B cell (primary cell): ENCODE measurements at regions not wholly inside any gene's neighbourhood (a gene's known extent, or its start where the extent isn't known, plus 50 kb on each side); places are given as distances from the start of the nearest gene placed in this dataset.
"Not testable (repeated sequence)": the region's sequence is repeated elsewhere in the genome, so short reads cannot be mapped to it uniquely, and the experiment has no call there.

ENCODE experiments used
- ATAC-seq: fragments of 200-7000 bp; cut with Tn5 transposase; one replicate; pipeline ENCODE4 v1.10.0; 2021; ENCODE audit warnings: low read depth, mild to moderate bottlenecking, moderate number of reproducible peaks, moderate library complexity
- CTCF ChIA-PET: fragments of 350-600 bp; sonication (Branson Sonifier 250); formaldehyde crosslinking; loops from one replicate; lab custom pipeline; 2021; ENCODE audit warnings: antibody characterized with exemption, inconsistent platforms; lab: Charles Lee
- POLR2A ChIA-PET: fragments of 350-600 bp; sonication (Branson Sonifier 250); formaldehyde crosslinking; loops from one replicate; lab custom pipeline; 2021; ENCODE audit warnings: antibody characterized with exemption; lab: Charles Lee
- DNase-seq: peaks from one replicate; pipeline ENCODE4 v3.0.0; 2013
- H2AFZ ChIP-seq: 2 replicates; pipeline ENCODE4 v1.6.1; 2012; ENCODE audit warnings: mild to moderate bottlenecking, low read depth, low read length; ENCODE audit not compliant: insufficient read depth, poor library complexity, severe bottlenecking
- H3K27ac ChIP-seq, 2 donors: 1 replicate in 1 of 2; 2 replicates in 1 of 2; pipeline ENCODE4 v1.5.1; 2012 to 2013; ENCODE audit warnings: low read length in 2 of 2, mild to moderate bottlenecking in 2 of 2, moderate library complexity in 1 of 2
- H3K27me3 ChIP-seq, 4 experiments: fragments of 200-600 bp in 1 of 4; sonication (generic) in 1 of 4; replicated peaks in 1 of 4; 1 replicate in 2 of 4; 2 replicates in 2 of 4; pipeline versions ENCODE4 v1.6.1 to v1.7.0; 2013 to 2016; ENCODE audit warnings: low read length in 3 of 4, mild to moderate bottlenecking in 2 of 4, mixed read lengths in 1 of 4, moderate library complexity in 1 of 4; ENCODE audit not compliant: insufficient read depth in 4 of 4, control insufficient read depth in 3 of 4; ENCODE audit errors: control extremely low read depth in 1 of 4
- H3K36me3 ChIP-seq, 2 experiments: replicated peaks in 1 of 2; 1 replicate in 1 of 2; 2 replicates in 1 of 2; pipeline versions ENCODE4 v1.6.1 to v1.7.1; 2013; ENCODE audit warnings: low read length in 1 of 2; ENCODE audit not compliant: insufficient read depth in 2 of 2, control insufficient read depth in 1 of 2; ENCODE audit errors: control extremely low read depth in 1 of 2, extremely low read depth in 1 of 2
- H3K4me1 ChIP-seq, 2 donors: fragments of 200-600 bp in 1 of 2; sonication (generic) in 1 of 2; 1 replicate in 1 of 2; 2 replicates in 1 of 2; pipeline versions ENCODE4 v1.5.1 to v1.6.1; 2013 to 2017; ENCODE audit warnings: low read length in 2 of 2; ENCODE audit not compliant: control insufficient read depth in 2 of 2, insufficient read depth in 2 of 2
- H3K4me2 ChIP-seq: replicated peaks from 2 replicates; pipeline ENCODE3; 2012; ENCODE audit warnings: mild to moderate bottlenecking, low read depth, low read length; ENCODE audit not compliant: poor library complexity, severe bottlenecking
- H3K4me3 ChIP-seq, 5 experiments: fragments of 200-600 bp in 1 of 5; sonication (generic) in 1 of 5; 1 replicate in 3 of 5; 2 replicates in 2 of 5; pipeline versions ENCODE4 v1.5.1 to v1.7.0; 2011 to 2016; ENCODE audit warnings: low read length in 4 of 5, mild to moderate bottlenecking in 4 of 5, low read depth in 2 of 5, control low read depth in 1 of 5, moderate library complexity in 1 of 5; ENCODE audit not compliant: insufficient read depth in 1 of 5; ENCODE audit errors: control extremely low read depth in 1 of 5, extremely low read depth in 1 of 5
- H3K79me2 ChIP-seq: fragments of 200-600 bp; sonication (generic); one replicate; pipeline ENCODE4 v1.6.0; 2016; ENCODE audit warnings: low read length; ENCODE audit not compliant: control insufficient read depth, insufficient read depth
- H3K9ac ChIP-seq: fragments of 200-600 bp; sonication (generic); 2 replicates; pipeline ENCODE4 v1.6.1; 2017; ENCODE audit warnings: mild to moderate bottlenecking, low read length, moderate library complexity
- H3K9me3 ChIP-seq, 3 donors: one replicate each; pipeline versions ENCODE4 v1.6.1 to v1.7.1; 2013; ENCODE audit warnings: low read length in 2 of 3; ENCODE audit not compliant: control insufficient read depth in 2 of 3, insufficient read depth in 1 of 3; ENCODE audit errors: control extremely low read depth in 1 of 3
- H4K20me1 ChIP-seq: 2 replicates; pipeline ENCODE4 v1.6.0; 2012; ENCODE audit warnings: mild to moderate bottlenecking, low read length; ENCODE audit not compliant: insufficient read depth, control insufficient read depth, poor library complexity, severe bottlenecking
- H3K27ac Mint-ChIP-seq: one replicate; pipeline ENCODE4 v1.8.0; 2021; ENCODE audit warnings: mixed read lengths
- H3K27me3 Mint-ChIP-seq: one replicate; pipeline ENCODE4 v1.8.0; 2021; ENCODE audit warnings: mixed read lengths
- H3K4me1 Mint-ChIP-seq: one replicate; pipeline ENCODE4 v1.8.0; 2021; ENCODE audit warnings: mixed read lengths
- H3K4me3 Mint-ChIP-seq: one replicate; pipeline ENCODE4 v1.8.0; 2021; ENCODE audit warnings: mixed read lengths
- H3K9me3 Mint-ChIP-seq: one replicate; pipeline ENCODE4 v1.8.0; 2022; ENCODE audit warnings: mixed read lengths; ENCODE audit not compliant: insufficient read depth
- EZH2 ChIP-seq: IDR thresholded peaks from 2 replicates; pipeline ENCODE4 v1.6.1; 2012; ENCODE audit warnings: borderline replicate concordance, low read depth, mild to moderate bottlenecking, moderate library complexity, low read length; ENCODE audit not compliant: insufficient read depth, poor library complexity, severe bottlenecking
- WGBS: methylation state at CpG from one replicate; pipeline ENCODE4 v1.1.5; 2013; ENCODE audit warnings: missing lambda C conversion rate; ENCODE audit not compliant: insufficient coverage; 5-methylcytosine and 5-hydroxymethylcytosine counted together
- intact Hi-C: fragments of 100-400 bp; cut with micrococcal nuclease; formaldehyde crosslinking; loops from one replicate; pipeline ENCODE4 v1.10.0; 2022
- TF ChIP-seq, protein P1 (sequence below): fragments of 200-600 bp; IDR thresholded peaks from one replicate; pipeline ENCODE4 v1.8.0; 2022; ENCODE audit warnings: antibody characterized with exemption, mild to moderate bottlenecking

DNA sequence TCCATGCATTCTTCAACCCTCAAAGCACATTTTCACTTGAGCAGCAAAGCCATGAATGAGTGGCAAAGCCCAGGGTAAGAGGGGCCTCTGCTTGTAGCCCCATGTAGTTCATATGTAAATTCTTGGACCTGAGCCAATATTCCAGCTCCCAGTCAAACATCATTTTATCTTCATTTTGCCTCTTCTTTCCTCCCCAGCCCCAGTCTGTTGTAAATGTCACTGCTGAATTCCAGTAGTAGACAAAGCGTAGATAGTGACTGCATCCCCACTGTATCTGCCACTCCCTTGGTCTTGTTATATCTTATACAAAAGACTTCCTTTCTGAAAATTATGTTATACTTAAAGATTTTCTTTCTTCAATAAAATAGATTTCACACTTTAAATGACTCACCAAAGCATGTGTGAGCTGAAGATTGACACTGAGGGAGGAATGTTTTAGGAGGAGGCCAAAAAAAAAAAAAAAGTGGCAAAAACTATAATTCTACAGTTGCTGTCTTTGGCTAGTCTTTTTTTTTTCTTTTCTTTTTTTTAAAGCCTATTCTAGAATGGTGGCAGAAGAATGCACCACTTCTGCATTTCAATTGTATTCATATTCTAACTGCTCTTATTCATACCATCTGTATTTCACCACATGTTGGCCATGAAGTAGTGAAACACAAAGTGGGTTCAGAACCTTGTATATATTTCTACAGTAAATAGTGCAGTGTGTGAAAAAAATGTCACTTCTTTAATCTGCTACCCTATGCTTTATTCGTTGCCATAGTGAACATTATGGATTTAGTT is 306.1 kb downstream of the CPS1 start:
- no CpG with 5 or more reads among the region's 2 CpGs for WGBS
- Histone ChIP-seq H3K4me3 (no peak overlapping the region), H3K27ac (no peak overlapping the region), H3K9me3 (peaks cover 0 to 3% (median 0%) of the 10 kb centered on the region in 3 donors), H3K9ac (no peak overlapping the region), H3K4me2 (no peak overlapping the region), H3K4me1 (no peaks in the 10 kb centered on the region), H3K79me2 (no peaks in the 10 kb centered on the region), H4K20me1 (no peaks in the 10 kb centered on the region), H3K36me3 (no peaks in the 10 kb centered on the region), H3K27me3 (no peaks in the 10 kb centered on the region), H2AFZ (no peak overlapping the region)
- DNase-seq (no peak), ATAC-seq (no peak)
- no peak overlapping the region for H3K27ac Mint-ChIP-seq
- no peaks in the 10 kb centered on the region for H3K9me3 Mint-ChIP-seq
- no peak for TF ChIP-seq EZH2
- TF ChIP-seq, protein P1, sequence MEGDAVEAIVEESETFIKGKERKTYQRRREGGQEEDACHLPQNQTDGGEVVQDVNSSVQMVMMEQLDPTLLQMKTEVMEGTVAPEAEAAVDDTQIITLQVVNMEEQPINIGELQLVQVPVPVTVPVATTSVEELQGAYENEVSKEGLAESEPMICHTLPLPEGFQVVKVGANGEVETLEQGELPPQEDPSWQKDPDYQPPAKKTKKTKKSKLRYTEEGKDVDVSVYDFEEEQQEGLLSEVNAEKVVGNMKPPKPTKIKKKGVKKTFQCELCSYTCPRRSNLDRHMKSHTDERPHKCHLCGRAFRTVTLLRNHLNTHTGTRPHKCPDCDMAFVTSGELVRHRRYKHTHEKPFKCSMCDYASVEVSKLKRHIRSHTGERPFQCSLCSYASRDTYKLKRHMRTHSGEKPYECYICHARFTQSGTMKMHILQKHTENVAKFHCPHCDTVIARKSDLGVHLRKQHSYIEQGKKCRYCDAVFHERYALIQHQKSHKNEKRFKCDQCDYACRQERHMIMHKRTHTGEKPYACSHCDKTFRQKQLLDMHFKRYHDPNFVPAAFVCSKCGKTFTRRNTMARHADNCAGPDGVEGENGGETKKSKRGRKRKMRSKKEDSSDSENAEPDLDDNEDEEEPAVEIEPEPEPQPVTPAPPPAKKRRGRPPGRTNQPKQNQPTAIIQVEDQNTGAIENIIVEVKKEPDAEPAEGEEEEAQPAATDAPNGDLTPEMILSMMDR, result no peak
- no peaks in the 10 kb centered on the region for H3K4me1 Mint-ChIP-seq
- intact Hi-C loops, result no loop called here
- ChIA-PET POLR2A (no interaction called here), CTCF (no interaction called here)
- H3K27me3 Mint-ChIP-seq, result no peaks in the 10 kb centered on the region
- no peak overlapping the region for H3K4me3 Mint-ChIP-seq

DNA sequence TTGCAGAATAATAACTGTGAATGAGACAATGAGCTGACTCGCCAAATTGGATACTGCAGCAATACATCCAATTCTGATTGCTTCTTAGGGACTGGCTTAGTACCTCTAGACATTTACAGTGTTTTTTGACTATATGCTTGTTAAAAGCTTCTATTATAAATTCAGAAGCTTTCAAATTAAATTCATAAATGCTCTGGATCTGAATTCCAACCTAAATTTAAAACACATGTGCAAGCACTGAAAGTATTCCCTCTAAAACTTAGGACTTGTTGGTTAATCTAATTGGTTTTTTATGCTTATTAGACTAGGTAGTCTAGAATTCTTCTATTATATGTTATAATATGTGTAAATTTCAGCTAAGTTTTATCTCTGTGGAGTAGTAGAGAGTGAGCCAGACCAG is 306.9 kb downstream of the CPS1 start:
- no peaks in the 10 kb centered on the region for H3K4me1 ChIP-seq
- TF ChIP-seq EZH2, result no peak
- TF ChIP-seq, protein P1, result no peak
- intact Hi-C loops, result no loop called here
- H3K27ac ChIP-seq, result no peak overlapping the region
- no peaks in the 10 kb centered on the region for H3K27me3 ChIP-seq
- peaks cover 0 to 3% (median 0%) of the 10 kb centered on the region in 3 donors for H3K9me3 ChIP-seq
- H4K20me1 ChIP-seq, result no peaks in the 10 kb centered on the region
- no peaks in the 10 kb centered on the region for H3K4me1 Mint-ChIP-seq
- no peak overlapping the region for H3K9ac ChIP-seq
- DNase-seq (no peak), ATAC-seq (no peak)
- H3K79me2 ChIP-seq, result no peaks in the 10 kb centered on the region
- H3K36me3 ChIP-seq, result no peaks in the 10 kb centered on the region
- H3K27me3 Mint-ChIP-seq, result no peaks in the 10 kb centered on the region
- H3K9me3 Mint-ChIP-seq, result no peaks in the 10 kb centered on the region
- H3K27ac Mint-ChIP-seq, result no peak overlapping the region
- POLR2A ChIA-PET, result no interaction called here
- no peak overlapping the region for H3K4me2 ChIP-seq
- no CpG with 5 or more reads among the region's 1 CpG for WGBS
- CTCF ChIA-PET, result no interaction called here
- H3K4me3 ChIP-seq, result no peak overlapping the region
- no peak overlapping the region for H2AFZ ChIP-seq
- no peak overlapping the region for H3K4me3 Mint-ChIP-seq

GRCh38 chr2:210871566-210871965 is 315.2 kb downstream of the CPS1 start:
- H3K4me1 ChIP-seq, intact Hi-C loops, H2AFZ ChIP-seq, DNase-seq, H3K27ac ChIP-seq, POLR2A ChIA-PET, ATAC-seq, H3K4me3 ChIP-seq, CTCF ChIA-PET, H3K4me2 ChIP-seq, H3K79me2 ChIP-seq, H3K4me3 Mint-ChIP-seq, H3K9me3 ChIP-seq, H4K20me1 ChIP-seq, H3K36me3 ChIP-seq, H3K4me1 Mint-ChIP-seq, H3K27me3 Mint-ChIP-seq, H3K9me3 Mint-ChIP-seq, H3K27me3 ChIP-seq, H3K27ac Mint-ChIP-seq, H3K9ac ChIP-seq: not testable (repeated sequence)
- WGBS, result 100% methylated on average over 1 of the region's 3 CpGs
